Panc1 (cell line): ENCODE measurements at regions not wholly inside any gene's neighbourhood (a gene's known extent, or its start where the extent isn't known, plus 50 kb on each side); places are given as distances from the start of the nearest gene placed in this dataset.

Experiments used
- ATAC-seq: fragments of 200-7000 bp; cut with Tn5 transposase; 2 replicates; pipeline ENCODE4 v1.9.1; 2020; ENCODE audit warnings: mild to moderate bottlenecking, moderate library complexity
- BruUV-seq: library from RNA; stranded (reverse); fragments of 400-500 nt; replicated peaks from 2 replicates; lab custom pipeline; 2021; lab: Mats Ljungman, UMichigan
- CTCF ChIA-PET: fragments of 300-600 bp; sonication (Branson Sonifier 250); formaldehyde crosslinking; loops from one replicate; lab custom pipeline; 2022; ENCODE audit warnings: antibody characterized with exemption; lab: Charles Lee
- POLR2A ChIA-PET: fragments of 300-600 bp; sonication (Branson Sonifier 250); formaldehyde crosslinking; loops from one replicate; lab custom pipeline; 2022; ENCODE audit warnings: antibody characterized with exemption; lab: Charles Lee
- DNase-seq: peaks from one replicate; pipeline ENCODE4 v3.0.0-alpha.2; 2010; ENCODE audit warnings: low read depth, low spot score
- H3K27ac ChIP-seq: 2 replicates; pipeline ENCODE4 v1.5.1; 2011; ENCODE audit warnings: mild to moderate bottlenecking, low read length, inconsistent platforms
- H3K27me3 ChIP-seq: fragments of 200-500 bp; sonication (Bioruptor generic); 2 replicates; pipeline ENCODE4 v1.6.0; 2014; ENCODE audit warnings: low read length, inconsistent platforms; ENCODE audit not compliant: control insufficient read depth, insufficient read depth
- H3K36me3 ChIP-seq: fragments of 200-500 bp; sonication (Bioruptor generic); 2 replicates; pipeline ENCODE4 v1.5.1; 2014; ENCODE audit warnings: inconsistent platforms, mild to moderate bottlenecking, low read length, moderate library complexity; ENCODE audit not compliant: control insufficient read depth, insufficient read depth
- H3K4me1 ChIP-seq: 2 replicates; pipeline ENCODE4 v1.5.1; 2011; ENCODE audit warnings: inconsistent platforms, mild to moderate bottlenecking, low read length, moderate library complexity; ENCODE audit not compliant: control insufficient read depth, insufficient read depth
- H3K4me3 ChIP-seq, 2 experiments: 2 replicates each; pipeline ENCODE4 v1.5.1; 2011 to 2012; ENCODE audit warnings: low read depth in 2 of 2, low read length in 2 of 2, mild to moderate bottlenecking in 2 of 2, inconsistent platforms in 1 of 2, moderate library complexity in 1 of 2
- H3K9me3 ChIP-seq: fragments of 200-500 bp; sonication (Bioruptor generic); 2 replicates; pipeline ENCODE4 v1.5.1; 2014; ENCODE audit warnings: low read depth, mild to moderate bottlenecking, inconsistent platforms, low read length, moderate library complexity; ENCODE audit not compliant: control insufficient read depth, insufficient read depth
- CTCF ChIP-seq: fragments of 450-650 bp; IDR thresholded peaks from 2 replicates; pipeline ENCODE4 v1.5.1; 2017; ENCODE audit warnings: mild to moderate bottlenecking
- POLR2AphosphoS5 ChIP-seq: IDR thresholded peaks from 2 replicates; pipeline ENCODE4 v1.6.1; 2012; ENCODE audit warnings: mild to moderate bottlenecking, low read depth, low read length, moderate library complexity
- SIN3A ChIP-seq: IDR thresholded peaks from 2 replicates; pipeline ENCODE4 v1.6.1; 2012; ENCODE audit warnings: low read depth, mild to moderate bottlenecking, low read length, moderate library complexity, borderline replicate concordance; ENCODE audit not compliant: insufficient read depth
- TCF7L2 ChIP-seq: IDR thresholded peaks from 2 replicates; pipeline ENCODE4 v1.6.1; 2011; ENCODE audit warnings: mild to moderate bottlenecking, low read depth, low read length, inconsistent platforms
- in situ Hi-C: cut with HindIII; loops from 2 replicates; pipeline ENCODE4 v1.10.0; 2016; ENCODE audit warnings: low sequenced_read_pairs, low pct_unique_long_range_greater_than_20kb
- intact Hi-C: fragments of 100-400 bp; cut with micrococcal nuclease; formaldehyde crosslinking; loops from one replicate; pipeline ENCODE4 v1.10.0; 2022; ENCODE audit not compliant: unreplicated experiment
- TF ChIP-seq, protein P1 (sequence below), 2 experiments: IDR thresholded peaks; 2 replicates each; pipeline ENCODE4 v1.6.1; 2011 to 2012; ENCODE audit warnings: low read depth in 2 of 2, control low read depth in 1 of 2, low read length in 1 of 2, mild to moderate bottlenecking in 1 of 2, moderate library complexity in 1 of 2; ENCODE audit not compliant: insufficient read depth in 1 of 2

- Histone ChIP-seq H3K36me3 (no peaks in the 10 kb centered on the region), H3K4me1 (no peaks in the 10 kb centered on the region), H3K27me3 (no peaks in the 10 kb centered on the region; the same call in 1 of the 2 replicates), H3K9me3 (no peaks in the 10 kb centered on the region), H3K4me3 (no peak overlapping the region), H3K27ac (no peak overlapping the region)
- CTCF ChIA-PET, result no interaction called here
- intact Hi-C loops (no loop called here), in situ Hi-C loops (no loop called here)
- ATAC-seq, result no peak
- BruUV-seq, result no TSS peak
- no peak for DNase-seq
- POLR2A ChIA-PET, result no interaction called here
- TF ChIP-seq POLR2AphosphoS5, result no peak
- no peak for TF ChIP-seq CTCF
- no peak for TF ChIP-seq SIN3A
- TF ChIP-seq TCF7L2, result no peak
- TF ChIP-seq, protein P1, sequence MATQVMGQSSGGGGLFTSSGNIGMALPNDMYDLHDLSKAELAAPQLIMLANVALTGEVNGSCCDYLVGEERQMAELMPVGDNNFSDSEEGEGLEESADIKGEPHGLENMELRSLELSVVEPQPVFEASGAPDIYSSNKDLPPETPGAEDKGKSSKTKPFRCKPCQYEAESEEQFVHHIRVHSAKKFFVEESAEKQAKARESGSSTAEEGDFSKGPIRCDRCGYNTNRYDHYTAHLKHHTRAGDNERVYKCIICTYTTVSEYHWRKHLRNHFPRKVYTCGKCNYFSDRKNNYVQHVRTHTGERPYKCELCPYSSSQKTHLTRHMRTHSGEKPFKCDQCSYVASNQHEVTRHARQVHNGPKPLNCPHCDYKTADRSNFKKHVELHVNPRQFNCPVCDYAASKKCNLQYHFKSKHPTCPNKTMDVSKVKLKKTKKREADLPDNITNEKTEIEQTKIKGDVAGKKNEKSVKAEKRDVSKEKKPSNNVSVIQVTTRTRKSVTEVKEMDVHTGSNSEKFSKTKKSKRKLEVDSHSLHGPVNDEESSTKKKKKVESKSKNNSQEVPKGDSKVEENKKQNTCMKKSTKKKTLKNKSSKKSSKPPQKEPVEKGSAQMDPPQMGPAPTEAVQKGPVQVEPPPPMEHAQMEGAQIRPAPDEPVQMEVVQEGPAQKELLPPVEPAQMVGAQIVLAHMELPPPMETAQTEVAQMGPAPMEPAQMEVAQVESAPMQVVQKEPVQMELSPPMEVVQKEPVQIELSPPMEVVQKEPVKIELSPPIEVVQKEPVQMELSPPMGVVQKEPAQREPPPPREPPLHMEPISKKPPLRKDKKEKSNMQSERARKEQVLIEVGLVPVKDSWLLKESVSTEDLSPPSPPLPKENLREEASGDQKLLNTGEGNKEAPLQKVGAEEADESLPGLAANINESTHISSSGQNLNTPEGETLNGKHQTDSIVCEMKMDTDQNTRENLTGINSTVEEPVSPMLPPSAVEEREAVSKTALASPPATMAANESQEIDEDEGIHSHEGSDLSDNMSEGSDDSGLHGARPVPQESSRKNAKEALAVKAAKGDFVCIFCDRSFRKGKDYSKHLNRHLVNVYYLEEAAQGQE (IDR thresholded peaks at IDR 0.05; ENCODE audit: insufficient read depth in 1 of 2, low read depth in 2 of 2, low read length in 1 of 2), result no peak
These were observed 177.7 kb downstream of the INSIG2 start for GRCh38 chr2:118265873-118266455.

DNA sequence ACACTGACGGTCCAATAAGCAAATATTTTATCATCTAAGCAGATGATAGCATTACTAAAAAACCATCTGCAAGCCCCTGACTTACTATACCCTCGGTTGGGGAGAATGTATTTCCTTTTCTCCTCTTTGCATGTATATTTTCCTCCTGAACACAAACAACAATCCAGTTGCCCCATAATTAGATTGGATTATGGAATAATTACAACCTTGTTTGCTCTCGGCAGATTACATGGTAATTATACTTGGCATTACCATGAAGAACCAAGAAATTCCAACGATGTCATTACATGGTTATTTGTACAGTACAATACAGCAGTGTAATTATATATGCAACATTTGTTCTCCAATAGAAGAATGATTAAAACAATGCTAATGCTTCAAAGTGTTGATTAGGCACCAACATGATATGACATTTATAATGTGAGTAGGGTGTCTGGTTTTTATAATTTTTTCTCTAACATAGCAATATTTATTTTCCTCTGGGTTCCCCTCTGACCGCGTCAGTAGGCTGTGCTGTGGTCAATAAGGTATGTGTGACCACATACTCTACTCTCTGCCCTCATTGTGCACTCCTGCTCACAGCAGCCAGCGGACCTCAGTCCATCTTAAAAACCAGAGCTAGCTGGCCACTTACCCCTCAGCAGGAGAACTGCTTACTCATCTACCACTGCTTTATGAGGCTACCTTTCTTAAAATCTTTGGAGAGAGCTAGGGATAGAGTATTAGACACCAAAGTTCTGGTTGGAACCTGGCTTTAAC, 176.1 kb downstream of the INSIG2 start:
- in situ Hi-C loops, result no loop called here
- POLR2A ChIA-PET, result interaction anchor here (0.5 kb wide), 1 partner anchor 1116 kb away, joined by 3 read pairs; no protein-coding TSS in a partner anchor

More for the DNA sequence above, 176.1 kb downstream of the INSIG2 start:
- Histone ChIP-seq H3K4me1 (no peaks in the 10 kb centered on the region), H3K27ac (no peak overlapping the region), H3K9me3 (no peaks in the 10 kb centered on the region), H3K36me3 (no peaks in the 10 kb centered on the region), H3K27me3 (no peaks in the 10 kb centered on the region; the same call in 1 of the 2 replicates), H3K4me3 (no peak overlapping the region)
- intact Hi-C loops, result no loop called here
- no TSS peak for BruUV-seq
- CTCF ChIA-PET, result no interaction called here
- DNase-seq (no peak), ATAC-seq (no peak)
- TF ChIP-seq TCF7L2 (no peak), SIN3A (no peak), CTCF (no peak), POLR2AphosphoS5 (no peak)
- TF ChIP-seq, protein P1 (IDR thresholded peaks at IDR 0.05; ENCODE audit: insufficient read depth in 1 of 2, low read depth in 2 of 2, low read length in 1 of 2), result no peak
